Erythroblast (primary cell): ENCODE measurements at regions not wholly inside any gene's neighbourhood (a gene's known extent, or its start where the extent isn't known, plus 50 kb on each side); places are given as distances from the start of the nearest gene placed in this dataset.

Experiments used
- GATA1 ChIP-seq: IDR thresholded peaks from 2 replicates; pipeline ENCODE4 v1.6.1; 2011; ENCODE audit warnings: low read depth, mild to moderate bottlenecking, control low read depth, low read length, moderate library complexity
- POLR2A ChIP-seq: IDR thresholded peaks from 2 replicates; pipeline ENCODE4 v1.6.1; 2011; ENCODE audit warnings: mild to moderate bottlenecking, low read length

DNA sequence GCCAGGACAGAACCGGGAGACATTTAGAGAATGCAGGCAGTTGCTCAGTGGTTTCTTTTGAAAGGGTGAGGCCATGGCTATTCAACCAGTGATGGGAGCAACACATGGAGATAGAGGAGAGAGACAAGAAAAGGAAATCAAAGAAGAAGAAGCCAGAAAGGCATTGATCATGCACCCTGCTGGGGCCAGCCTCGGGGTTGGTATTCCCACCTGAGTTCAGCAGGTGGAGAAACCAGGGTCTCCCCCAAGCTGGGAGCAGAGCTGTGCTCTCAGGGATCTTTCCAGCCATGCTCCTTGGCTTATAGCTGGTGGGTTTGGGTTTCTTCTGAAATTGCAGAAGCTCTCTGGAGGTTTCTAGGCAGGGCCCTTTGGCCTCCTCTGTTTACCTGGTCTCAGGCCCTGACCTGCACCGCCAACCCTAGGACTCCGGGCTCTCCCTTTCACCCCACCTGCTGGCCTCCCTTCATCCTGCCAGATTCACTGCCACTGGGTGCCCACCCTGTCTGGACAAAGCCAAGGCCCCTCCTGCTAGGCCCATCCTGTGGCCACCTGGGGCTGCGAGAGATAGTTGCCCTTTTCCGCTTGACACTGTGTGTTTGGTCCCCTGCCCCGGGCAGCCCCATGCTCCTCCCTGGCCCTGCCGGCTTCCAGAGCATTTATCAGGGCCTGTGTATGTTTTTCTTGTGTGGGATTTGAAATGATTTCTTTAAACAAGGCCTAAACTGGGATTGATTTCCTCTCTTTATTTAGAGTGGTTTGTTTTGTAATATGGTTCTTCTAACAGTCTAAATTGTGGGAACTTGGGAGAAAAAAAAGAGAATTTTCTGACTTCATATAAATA lies 126.7 kb downstream of the DDX1 start:
- TF ChIP-seq POLR2A (no peak), GATA1 (no peak)
